ACC112 (cell line): ENCODE measurements at regions not wholly inside any gene's neighbourhood (a gene's known extent, or its start where the extent isn't known, plus 50 kb on each side); places are given as distances from the start of the nearest gene placed in this dataset.

Experiments
- H2AFZ ChIP-seq: fragments of 200-600 bp; sonication (generic); one replicate; pipeline ENCODE4 v1.6.0; 2017; ENCODE audit warnings: antibody characterized with exemption, low read length; ENCODE audit not compliant: unreplicated experiment
- H3K27ac ChIP-seq: fragments of 200-600 bp; sonication (generic); 2 replicates; pipeline ENCODE4 v1.5.1; 2014; ENCODE audit warnings: low read depth, mild to moderate bottlenecking, antibody characterized with exemption, low read length, moderate library complexity
- H3K27me3 ChIP-seq: fragments of 200-600 bp; sonication (generic); 2 replicates; pipeline ENCODE4 v1.6.1; 2014; ENCODE audit warnings: mild to moderate bottlenecking, antibody characterized with exemption, low read length, moderate library complexity, mixed read lengths; ENCODE audit not compliant: insufficient read depth
- H3K36me3 ChIP-seq: fragments of 200-600 bp; sonication (generic); 2 replicates; pipeline ENCODE4 v1.6.1; 2016; ENCODE audit warnings: mild to moderate bottlenecking, antibody characterized with exemption, low read length, moderate library complexity, mixed read lengths; ENCODE audit not compliant: insufficient read depth
- H3K4me1 ChIP-seq: fragments of 200-600 bp; sonication (generic); one replicate; pipeline ENCODE4 v1.6.1; 2016; ENCODE audit warnings: low read length, mixed read lengths; ENCODE audit not compliant: insufficient read depth, unreplicated experiment, control insufficient read depth
- H3K4me3 ChIP-seq: fragments of 200-600 bp; sonication (generic); 2 replicates; pipeline ENCODE4 v1.5.1; 2014; ENCODE audit warnings: mild to moderate bottlenecking, low read depth, low read length
- H3K79me2 ChIP-seq: fragments of 200-600 bp; sonication (generic); one replicate; pipeline ENCODE4 v1.6.0; 2016; ENCODE audit warnings: low read length; ENCODE audit not compliant: control insufficient read depth, unreplicated experiment, insufficient read depth

DNA sequence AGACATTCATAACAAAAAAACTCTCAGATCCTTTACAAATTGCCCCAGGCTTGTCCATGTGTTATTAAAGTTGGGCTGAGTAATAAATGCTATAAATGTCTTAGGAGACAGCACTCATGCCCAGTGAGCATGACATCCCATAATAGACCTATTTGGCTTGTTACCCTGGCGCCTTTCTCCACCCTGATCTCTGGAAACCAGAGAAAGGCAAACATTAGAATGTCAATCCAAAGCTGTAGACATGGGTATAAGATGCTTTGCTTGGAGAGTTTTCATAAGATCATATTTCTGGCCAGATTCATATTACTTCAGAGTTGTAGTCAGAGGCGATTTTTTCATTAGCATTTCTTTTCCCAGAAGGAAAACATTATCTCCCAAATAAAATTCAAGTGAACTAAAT is 161.3 kb upstream of the UBASH3B start:
- Histone ChIP-seq H2AFZ (no peak overlapping the region), H3K4me3 (no peak overlapping the region), H3K36me3 (no peaks in the 10 kb centered on the region), H3K27ac (no peak overlapping the region), H3K27me3 (0 out of 2 replicates have a peak, but pooled peaks cover 7% of the 10 kb centered on the region), H3K79me2 (no peaks in the 10 kb centered on the region), H3K4me1 (no peaks in the 10 kb centered on the region)

DNA sequence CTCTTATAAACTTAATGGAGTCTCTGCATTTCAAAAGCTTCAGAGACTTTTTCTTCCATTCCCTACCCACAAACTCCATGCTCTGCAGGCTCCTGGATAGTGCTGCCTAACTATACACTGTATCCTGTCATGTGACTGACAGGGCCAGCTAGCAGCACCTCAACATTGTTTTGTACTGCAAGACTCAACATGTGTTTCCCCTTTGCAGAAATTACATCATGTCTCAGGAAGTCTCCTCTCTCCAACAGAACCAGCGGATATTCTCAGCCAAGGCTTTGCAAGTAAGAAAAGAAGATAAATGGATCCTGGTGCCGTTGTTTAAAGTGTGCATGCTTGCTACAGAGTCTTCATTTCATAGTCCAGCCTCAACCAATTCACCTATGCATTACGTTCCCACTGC is 164.0 kb upstream of the UBASH3B start:
- Histone ChIP-seq H3K4me3 (no peak overlapping the region), H2AFZ (no peak overlapping the region), H3K79me2 (no peaks in the 10 kb centered on the region), H3K27me3 (0 out of 2 replicates have a peak, but pooled peaks cover 2% of the 10 kb centered on the region), H3K36me3 (no peaks in the 10 kb centered on the region), H3K4me1 (no peaks in the 10 kb centered on the region), H3K27ac (no peak overlapping the region)

DNA sequence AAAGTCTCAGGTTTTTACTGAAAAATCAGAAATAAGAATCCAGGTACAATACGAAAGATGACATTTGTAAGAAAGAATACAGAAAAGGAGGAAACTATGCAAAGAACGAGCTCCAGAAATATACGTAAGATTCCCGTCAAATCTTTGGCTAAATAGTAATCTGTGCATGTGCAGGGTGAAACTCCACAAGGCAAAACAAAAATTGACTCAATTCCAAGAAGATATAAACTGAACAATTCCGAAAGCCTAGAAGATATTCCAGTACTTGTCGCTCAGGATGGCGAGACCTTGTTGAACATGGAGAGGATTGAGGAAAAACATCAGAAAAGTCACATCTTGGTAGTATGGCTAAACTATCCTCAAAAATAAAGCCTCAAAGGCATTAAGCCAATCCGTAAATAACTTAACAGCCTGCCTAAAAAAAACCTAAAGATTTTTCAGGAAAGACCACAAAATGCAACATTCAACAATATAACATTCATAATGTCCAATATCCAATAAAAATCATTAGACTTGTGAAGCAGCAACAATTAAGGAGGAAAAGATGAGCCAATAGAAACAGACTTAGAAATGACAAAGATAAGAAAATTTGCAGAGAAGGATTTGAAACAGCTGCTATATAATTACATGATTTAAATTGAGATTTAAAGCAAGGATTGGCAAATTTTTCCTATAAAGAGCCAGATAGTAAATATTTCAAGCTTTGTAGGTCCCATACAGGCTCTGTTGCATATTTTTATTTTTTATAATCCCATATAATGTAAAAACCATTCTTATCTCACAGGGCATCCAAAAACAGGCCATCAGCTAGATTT is 166.4 kb upstream of the UBASH3B start:
- H3K27me3 ChIP-seq: 0 out of 2 replicates have a peak, but pooled peaks cover 2% of the 10 kb centered on the region
- no peak overlapping the region for H3K27ac ChIP-seq
- no peak overlapping the region for H2AFZ ChIP-seq
- H3K4me3 ChIP-seq: no peak overlapping the region
- H3K36me3 ChIP-seq: no peaks in the 10 kb centered on the region
- no peaks in the 10 kb centered on the region for H3K4me1 ChIP-seq
- H3K79me2 ChIP-seq: no peaks in the 10 kb centered on the region

DNA sequence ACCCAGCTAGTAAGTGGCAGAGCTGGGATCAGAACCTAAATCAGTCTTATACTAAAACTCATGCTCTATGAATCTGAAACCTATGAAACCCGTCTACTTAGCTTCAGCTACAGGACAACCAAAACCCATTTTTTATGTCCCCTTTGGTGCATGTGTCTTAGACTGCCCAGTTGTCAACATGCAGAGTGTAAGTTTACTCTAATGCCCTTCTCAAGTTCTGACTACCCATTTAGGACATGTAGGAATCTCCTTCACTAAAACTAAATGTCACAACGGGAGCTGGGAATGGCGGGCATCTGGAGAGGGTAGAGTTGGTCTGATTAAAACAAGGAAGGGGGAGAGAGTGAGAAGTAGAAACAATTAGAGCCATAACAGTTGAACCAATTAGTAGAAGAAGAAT is 167.9 kb upstream of the UBASH3B start:
- H3K4me1 ChIP-seq: no peaks in the 10 kb centered on the region
- H3K27ac ChIP-seq: no peak overlapping the region
- H3K79me2 ChIP-seq: no peaks in the 10 kb centered on the region
- H2AFZ ChIP-seq: no peak overlapping the region
- H3K36me3 ChIP-seq: no peaks in the 10 kb centered on the region
- no peak overlapping the region for H3K4me3 ChIP-seq
- 0 out of 2 replicates have a peak, but pooled peaks cover 2% of the 10 kb centered on the region for H3K27me3 ChIP-seq

DNA sequence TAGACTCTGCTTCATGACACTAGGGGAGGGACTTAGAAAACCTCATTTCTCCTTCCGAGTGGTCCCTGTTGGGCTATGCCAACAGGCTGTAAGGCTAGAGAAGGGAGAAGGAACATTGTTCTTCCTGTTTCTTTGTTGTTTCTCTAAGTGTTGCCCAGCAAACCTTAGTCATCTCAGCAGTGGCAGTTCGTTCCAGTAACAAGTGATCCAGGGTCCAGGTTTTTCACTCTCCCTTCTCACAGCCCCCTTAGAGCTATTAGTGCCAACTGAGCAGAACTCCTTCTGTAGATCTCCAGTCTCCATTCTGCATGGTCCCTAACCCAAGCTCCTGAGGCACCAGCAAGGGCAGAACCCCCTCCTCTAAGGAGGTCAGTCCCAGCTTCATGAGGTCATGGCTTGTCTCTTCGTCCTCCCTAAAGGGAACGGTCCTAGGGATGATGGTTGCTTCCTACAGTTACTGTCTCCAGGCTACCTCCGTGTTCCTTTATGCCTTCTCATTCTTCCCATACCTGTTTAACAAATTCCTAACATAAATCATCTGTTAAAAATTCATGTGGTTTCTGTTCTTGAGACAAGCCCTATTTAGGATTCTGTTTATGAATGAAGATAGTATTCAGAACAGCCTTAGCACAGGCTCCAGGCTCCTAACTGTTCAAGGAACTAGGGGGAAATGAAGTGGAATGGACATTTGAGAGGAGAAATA is 168.6 kb upstream of the UBASH3B start:
- Histone ChIP-seq H3K79me2 (no peaks in the 10 kb centered on the region), H3K4me3 (no peak overlapping the region), H2AFZ (no peak overlapping the region), H3K27ac (no peak overlapping the region), H3K4me1 (no peaks in the 10 kb centered on the region), H3K27me3 (0 out of 2 replicates have a peak, but pooled peaks cover 2% of the 10 kb centered on the region), H3K36me3 (no peaks in the 10 kb centered on the region)

DNA sequence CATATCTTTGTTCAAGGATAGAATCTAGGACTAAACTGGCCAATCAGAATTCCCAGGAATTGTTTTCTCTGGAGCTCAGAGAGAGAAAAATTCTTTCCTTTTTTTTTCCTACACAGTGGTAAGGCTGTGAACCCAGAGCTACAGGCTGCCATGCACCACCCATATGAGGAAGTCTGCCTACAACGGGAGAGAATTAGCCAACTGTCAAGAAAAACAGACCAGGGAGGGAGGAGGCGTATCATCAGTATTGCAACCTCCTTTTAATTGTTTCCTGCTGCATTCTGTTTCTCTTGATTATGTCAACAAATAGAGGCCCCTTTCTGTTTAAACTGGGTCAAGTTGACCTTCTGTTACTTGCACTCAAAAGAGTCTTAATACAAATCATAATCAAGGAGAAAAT is 176.5 kb upstream of the UBASH3B start:
- Histone ChIP-seq H3K4me3 (no peak overlapping the region), H3K27ac (no peak overlapping the region), H2AFZ (no peak overlapping the region), H3K4me1 (no peaks in the 10 kb centered on the region), H3K36me3 (no peaks in the 10 kb centered on the region), H3K79me2 (no peaks in the 10 kb centered on the region), H3K27me3 (peaks cover 4% of the 10 kb centered on the region)

DNA sequence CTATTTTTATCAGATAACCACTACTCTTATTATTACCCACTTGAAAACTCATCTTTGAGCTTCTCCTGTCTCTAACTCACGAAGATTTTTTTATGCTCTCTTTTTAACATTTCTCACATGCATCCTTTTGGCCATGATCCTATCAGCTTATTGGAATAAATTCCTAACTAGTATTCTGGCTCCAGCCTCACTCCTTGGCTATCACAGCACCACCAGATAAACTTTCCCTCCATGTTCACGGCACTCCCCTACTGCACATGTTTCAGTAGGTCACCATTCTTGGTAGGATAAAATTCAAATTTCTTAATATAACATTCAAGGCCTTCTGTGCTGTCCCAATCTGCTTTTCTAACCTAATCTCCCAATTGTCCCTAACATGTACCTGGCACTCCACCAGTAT is 186.6 kb upstream of the UBASH3B start:
- Histone ChIP-seq H3K4me1 (no peaks in the 10 kb centered on the region), H3K4me3 (no peak overlapping the region), H2AFZ (no peak overlapping the region), H3K27ac (no peak overlapping the region), H3K79me2 (no peaks in the 10 kb centered on the region), H3K36me3 (no peaks in the 10 kb centered on the region), H3K27me3 (no peaks in the 10 kb centered on the region; the same call in 1 of the 2 replicates)

DNA sequence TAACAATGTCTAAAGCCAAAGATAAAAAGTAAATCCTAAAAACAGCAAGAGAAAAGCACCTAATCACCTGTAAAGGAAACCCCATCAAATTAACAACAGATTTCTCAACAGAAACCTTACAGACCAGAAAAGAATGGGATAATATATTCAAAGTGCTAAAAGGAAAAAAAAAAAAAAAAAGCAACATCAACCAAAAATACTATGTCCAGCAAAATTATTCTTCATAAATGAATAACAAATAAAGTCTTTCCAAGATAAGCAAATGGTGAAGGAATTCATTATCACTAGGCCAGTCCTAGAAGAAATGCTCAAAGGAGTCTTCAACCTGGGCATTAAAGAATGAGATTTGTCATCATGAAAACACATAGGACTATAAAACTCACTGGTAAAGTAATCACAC is 192.0 kb upstream of the UBASH3B start:
- no peaks in the 10 kb centered on the region; the same call in 1 of the 2 replicates for H3K27me3 ChIP-seq
- H3K36me3 ChIP-seq: no peaks in the 10 kb centered on the region
- H3K79me2 ChIP-seq: no peaks in the 10 kb centered on the region
- H3K4me3 ChIP-seq: no peak overlapping the region
- H2AFZ ChIP-seq: no peak overlapping the region
- H3K27ac ChIP-seq: no peak overlapping the region
- no peaks in the 10 kb centered on the region for H3K4me1 ChIP-seq

DNA sequence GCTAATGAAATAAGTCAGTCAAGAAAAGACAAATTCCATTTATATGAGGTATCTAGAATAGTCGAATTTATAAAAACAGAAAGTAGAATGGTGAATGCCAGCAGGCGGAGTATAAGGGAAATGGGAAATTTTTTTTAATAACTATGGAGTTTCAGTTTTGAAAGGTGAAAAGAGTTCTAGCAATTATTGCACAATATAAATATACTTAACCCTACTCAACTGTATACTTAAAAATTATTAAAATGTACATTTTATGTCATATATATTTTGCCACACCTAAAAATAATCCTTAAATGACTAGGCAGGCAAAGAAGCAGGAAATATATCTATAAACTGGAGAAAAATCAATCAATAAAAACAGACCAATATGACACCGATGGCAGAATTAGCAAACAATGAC is 196.5 kb upstream of the UBASH3B start:
- Histone ChIP-seq H3K4me1 (no peaks in the 10 kb centered on the region), H3K4me3 (no peak overlapping the region), H3K27me3 (peaks cover 5% of the 10 kb centered on the region; the same call in 1 of the 2 replicates), H2AFZ (no peak overlapping the region), H3K79me2 (no peaks in the 10 kb centered on the region), H3K27ac (no peak overlapping the region), H3K36me3 (no peaks in the 10 kb centered on the region)

DNA sequence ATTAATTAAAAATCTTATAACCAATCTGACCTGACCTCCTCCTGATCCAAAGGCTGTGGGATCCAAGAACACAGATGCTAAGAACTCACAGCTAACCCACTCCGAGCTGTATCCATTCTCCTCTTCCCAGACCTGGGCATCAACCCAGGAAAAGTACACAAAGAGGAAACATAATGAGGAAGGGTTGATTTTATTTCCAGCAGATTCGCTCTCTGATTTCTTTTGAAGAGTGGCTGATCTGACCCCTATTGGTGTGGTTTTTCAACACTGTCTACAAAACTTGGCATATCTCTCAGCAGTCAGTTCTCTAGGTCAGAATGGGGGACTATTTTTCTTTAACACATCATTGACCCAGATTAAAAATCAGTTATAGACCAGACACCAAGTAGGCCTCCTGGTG is 201.9 kb upstream of the UBASH3B start:
- H3K79me2 ChIP-seq: no peaks in the 10 kb centered on the region
- no peak overlapping the region for H2AFZ ChIP-seq
- no peaks in the 10 kb centered on the region for H3K4me1 ChIP-seq
- H3K36me3 ChIP-seq: no peaks in the 10 kb centered on the region
- H3K27me3 ChIP-seq: 0 out of 2 replicates have a peak, but pooled peaks cover 5% of the 10 kb centered on the region
- H3K27ac ChIP-seq: no peak overlapping the region
- no peak overlapping the region for H3K4me3 ChIP-seq

DNA sequence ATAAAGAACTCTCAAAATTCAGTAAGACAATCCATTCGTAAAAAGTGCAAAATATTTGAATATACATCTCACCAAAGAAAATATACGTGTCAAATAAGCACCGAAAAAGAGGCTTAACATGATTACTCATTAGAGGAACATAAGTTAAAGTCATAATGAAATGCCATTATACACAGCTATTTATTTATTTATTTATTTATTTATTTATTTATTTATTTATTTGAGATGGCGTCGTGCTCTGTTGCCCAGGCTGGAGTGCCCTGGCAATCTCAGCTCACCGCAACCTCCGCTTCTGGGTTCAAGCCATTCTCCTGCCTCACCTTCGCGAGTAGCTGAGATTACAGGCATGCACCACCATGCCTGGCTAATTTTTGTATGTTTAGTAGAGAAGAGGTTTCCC is 203.6 kb upstream of the UBASH3B start:
- Histone ChIP-seq H3K36me3 (no peaks in the 10 kb centered on the region), H3K79me2 (no peaks in the 10 kb centered on the region), H3K27me3 (peaks cover 13% of the 10 kb centered on the region; the same call in 1 of the 2 replicates), H3K4me1 (no peaks in the 10 kb centered on the region), H2AFZ (no peak overlapping the region), H3K4me3 (no peak overlapping the region), H3K27ac (no peak overlapping the region)
